Stimulated activated CD8-positive, alpha-beta memory T cell treated with anti-CD3 and anti-CD28 coated beads, Interleukin-15, amount 100 ng/mL, for 48 hours (primary cell): ENCODE measurements at regions not wholly inside any gene's neighbourhood (a gene's known extent, or its start where the extent isn't known, plus 50 kb on each side); places are given as distances from the start of the nearest gene placed in this dataset.
"Not testable (repeated sequence)": the region's sequence is repeated elsewhere in the genome, so short reads cannot be mapped to it uniquely, and the experiment has no call there.

ENCODE experiments used
- DNase-seq, 2 donors: peaks; one replicate each; pipeline ENCODE4 v3.0.0-alpha.2; 2020; ENCODE audit warnings: low read depth in 2 of 2

DNA sequence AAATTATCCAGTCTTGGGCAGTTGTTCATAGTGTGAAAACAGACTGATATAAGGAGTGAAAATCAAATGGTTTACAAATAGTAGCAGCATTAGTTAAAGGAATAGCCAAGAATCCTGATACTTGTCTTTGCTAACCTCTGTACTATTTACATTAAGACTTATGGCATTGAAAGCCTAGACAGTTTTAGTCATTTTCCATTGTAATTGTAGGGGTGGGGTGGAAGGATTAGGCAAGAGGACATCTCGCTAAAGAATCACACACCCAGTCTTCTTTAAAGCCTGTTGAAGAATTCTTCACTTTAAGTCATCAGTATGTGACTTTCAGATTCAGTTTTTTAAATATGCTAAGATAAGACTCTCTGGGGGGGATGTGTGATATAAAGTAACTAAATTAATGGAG lies 207.5 kb upstream of the PHACTR1 start:
- DNase-seq, result no peak

DNA sequence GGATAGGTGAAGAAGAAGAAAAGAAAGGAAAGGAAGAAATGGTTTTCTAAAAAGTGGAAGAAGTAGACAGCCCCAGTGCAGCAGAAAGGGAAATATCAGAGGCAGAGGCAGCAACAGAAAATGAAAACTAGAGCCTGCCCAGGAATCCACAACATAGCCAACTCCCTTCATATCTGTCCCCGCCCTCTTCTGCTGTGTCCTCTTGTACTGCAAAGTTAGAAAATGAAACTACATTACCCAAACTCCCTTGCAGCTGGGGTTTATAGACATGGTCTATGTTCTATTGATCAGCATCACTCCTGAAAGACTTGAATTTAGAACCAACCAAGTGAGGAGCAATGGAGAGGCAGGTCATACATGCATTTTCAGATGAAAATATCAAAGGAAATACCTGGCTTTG lies 200.5 kb upstream of the PHACTR1 start:
- DNase-seq, result no peak

DNA sequence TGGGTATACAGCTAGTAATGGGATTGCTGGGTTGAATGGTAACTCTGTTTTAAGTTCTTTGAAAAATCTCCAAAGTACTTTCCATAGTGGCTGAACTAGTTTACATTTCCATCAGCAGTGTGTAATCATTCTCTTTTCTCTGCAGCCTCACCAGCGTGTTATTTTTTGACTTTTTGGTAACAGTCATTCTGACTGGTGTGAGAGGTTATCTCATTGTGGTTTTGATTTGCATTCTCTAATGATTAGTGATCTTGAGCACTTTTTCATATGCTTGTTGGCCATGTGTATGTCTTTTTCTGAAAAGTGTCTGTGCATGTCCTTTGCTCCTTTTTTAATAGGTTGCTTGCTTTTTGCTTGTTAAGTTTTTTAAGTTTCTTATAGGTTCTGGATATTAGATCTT lies 194.2 kb upstream of the PHACTR1 start:
- DNase-seq, result no peak

DNA sequence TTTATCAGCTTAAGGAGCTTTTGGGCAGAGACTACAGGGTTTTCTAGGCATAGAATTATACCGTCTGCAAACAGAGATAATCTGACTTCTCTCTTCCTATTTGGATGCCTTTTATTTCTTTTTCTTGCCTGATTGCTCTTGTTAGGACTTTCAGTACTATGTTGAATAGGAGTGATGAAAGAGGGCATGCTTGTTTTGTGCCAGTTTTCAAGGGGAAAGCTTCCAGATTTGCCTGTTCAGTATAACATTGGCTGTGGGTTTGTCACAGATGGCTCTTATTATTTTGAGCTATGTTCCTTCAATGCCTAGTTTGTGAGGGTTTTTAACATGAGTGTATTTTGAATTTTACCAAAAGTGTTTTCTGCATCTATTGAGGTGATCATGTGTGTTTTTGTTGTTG lies 192.8 kb upstream of the PHACTR1 start:
- no peak for DNase-seq

DNA sequence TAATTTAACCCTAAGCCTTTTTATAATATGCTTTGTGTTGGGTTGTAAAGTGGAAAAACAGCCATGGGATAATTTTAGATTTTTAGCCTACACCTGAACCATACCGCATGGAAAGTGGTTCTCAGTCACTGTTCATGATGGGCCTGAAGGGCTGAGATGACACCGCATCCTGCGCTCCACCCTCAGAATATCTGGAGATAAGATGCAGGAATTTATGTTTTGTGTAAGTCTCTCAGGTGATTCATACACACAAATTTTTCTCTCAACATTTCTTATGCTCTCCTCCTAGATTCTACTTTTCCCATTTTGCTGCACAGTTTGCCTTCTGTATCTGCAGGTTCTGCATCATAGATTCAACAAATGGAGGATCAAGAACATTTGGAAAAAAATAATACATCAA lies 191.3 kb upstream of the PHACTR1 start:
- no peak for DNase-seq

DNA sequence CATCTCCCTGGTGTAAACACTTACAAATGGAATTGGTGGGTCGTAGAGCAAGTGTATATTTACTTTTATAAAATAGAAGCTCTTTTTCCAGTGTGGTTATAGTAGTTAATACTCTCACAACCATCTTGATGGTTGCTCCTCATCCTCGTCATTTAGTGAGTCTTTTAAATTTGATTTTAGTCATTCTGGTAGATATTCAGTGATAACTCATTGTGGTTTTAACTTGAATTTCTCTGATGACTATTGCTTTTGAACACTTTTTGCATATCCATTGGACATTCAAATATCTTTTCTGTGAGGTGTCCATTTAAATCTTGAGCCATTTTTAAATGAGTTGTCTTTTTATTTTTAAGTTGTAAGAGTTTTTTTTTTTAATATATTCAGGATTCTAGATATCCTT lies 189.2 kb upstream of the PHACTR1 start:
- no peak for DNase-seq

DNA sequence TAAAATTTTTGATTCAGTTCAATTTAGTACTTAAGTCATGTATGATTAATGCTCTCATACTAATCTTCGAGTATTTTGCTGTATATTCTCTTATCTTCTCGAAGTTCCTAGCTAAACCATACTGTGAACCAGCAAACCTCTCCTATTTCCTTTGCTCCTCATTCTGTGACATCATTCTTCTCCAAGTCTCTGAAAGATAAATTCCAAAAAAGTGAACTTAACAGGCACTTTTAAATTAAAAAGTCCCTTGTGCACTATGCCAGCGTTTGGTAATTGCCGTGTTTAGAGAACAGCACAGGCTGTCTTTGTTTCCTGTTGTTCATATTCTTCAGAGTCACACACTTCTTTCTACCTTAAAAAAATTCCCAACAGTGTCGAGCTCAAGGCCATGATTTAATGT lies 188.4 kb upstream of the PHACTR1 start:
- DNase-seq, result no peak

DNA sequence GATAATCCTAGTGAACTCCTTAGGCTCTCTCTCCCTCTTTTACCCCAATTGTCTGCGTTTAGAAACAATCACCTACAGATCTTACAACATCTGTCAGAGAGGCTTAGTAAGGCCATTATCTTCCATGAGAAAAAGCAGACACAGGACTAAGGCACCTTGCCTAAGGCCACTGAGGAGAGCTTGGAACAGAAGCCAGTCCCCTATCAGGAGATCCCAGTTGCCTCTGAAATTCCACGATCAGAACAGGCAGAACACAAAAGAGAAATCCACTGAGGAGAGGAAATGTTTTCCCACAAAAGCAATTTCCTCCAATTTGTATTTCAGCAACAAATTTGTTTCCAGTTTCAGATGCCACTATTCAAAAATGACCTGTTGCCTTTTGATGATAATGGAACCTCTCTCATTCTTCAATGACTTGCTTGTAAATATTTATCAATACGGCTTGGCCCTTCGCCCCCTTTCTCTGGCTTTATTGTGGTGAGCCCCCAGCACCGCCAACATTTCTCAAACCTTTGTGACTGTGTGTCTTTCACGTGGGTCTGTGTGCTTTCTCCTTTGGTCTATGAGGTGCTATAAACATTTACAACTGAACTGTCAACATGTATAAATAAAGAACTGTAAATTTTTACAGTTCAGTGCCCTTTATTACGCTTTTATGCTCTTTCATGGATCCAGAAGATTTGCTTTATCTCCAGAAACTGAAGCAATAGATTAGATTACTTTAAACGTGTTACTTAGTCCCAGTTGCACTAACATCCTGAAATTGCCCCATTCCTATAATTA lies 187.8 kb upstream of the PHACTR1 start:
- DNase-seq, result no peak

DNA sequence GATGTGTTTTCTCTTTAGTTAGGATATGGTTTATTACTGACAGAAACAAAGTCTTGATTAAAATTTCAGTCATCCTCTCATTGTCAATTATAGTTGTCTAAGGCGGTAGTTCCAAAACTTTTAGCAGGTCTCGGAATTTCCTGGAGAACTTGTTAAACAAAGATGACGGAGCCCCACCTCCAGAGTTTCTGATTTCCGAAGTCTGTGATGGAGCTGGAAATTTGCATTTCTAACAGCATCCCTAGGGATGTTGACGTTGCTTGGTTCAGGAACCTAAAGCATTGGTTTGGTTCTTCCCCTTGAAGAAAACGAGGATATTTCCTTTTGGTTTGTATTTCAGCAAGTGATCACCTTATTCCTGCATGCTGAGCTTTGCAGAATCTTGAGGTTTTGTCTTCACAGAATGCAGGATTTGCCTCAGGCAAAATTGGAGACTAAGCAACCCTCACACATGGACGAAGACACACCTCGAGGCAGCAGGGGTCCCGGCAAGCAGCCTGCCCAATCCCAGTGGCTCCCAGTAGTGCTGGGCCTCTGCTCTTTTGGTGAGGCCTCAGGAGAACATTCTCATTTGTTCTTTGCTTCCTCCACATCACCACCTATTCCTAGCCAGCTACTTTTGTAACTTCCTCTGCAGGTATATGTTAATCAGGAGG lies 187.1 kb upstream of the PHACTR1 start:
- no peak for DNase-seq

DNA sequence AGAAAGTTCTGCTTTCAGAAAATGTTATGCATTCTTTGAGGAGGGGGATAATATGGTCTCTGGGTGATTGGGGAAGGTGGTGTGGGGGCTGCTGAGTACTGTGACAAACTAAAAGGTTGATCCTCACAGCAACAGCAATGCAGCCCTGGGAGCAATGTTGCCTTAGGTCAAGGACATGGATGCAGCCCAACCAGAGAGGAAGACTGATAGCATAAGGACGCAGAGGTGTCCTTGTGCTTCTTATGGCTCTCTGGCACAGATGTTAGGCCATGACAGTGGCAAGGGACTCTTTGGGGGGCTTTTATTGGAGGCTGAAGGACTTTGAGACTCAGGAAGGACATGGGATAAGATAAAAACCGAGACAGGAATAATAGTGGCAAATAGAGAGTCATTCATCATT lies 186.2 kb upstream of the PHACTR1 start:
- DNase-seq, result no peak

DNA sequence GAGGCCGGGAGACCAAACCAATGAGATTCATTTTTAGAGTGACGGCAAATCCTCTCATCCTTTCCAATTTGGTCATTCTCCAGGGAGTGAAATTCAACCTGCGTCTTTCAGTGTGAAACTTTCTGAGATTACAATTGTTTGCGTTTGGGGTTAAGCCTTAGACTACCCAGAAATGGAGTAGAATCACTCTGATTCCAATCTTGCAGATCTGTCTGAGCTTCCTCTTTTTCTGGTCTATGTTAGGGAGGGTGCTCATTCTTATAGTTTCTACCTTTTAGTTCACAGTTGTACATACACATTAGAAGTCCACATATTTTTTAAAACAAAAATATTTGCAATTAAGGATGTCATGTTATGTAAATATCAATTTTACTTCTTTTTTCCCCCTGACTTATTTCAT lies 183.0 kb upstream of the PHACTR1 start:
- no peak for DNase-seq

DNA sequence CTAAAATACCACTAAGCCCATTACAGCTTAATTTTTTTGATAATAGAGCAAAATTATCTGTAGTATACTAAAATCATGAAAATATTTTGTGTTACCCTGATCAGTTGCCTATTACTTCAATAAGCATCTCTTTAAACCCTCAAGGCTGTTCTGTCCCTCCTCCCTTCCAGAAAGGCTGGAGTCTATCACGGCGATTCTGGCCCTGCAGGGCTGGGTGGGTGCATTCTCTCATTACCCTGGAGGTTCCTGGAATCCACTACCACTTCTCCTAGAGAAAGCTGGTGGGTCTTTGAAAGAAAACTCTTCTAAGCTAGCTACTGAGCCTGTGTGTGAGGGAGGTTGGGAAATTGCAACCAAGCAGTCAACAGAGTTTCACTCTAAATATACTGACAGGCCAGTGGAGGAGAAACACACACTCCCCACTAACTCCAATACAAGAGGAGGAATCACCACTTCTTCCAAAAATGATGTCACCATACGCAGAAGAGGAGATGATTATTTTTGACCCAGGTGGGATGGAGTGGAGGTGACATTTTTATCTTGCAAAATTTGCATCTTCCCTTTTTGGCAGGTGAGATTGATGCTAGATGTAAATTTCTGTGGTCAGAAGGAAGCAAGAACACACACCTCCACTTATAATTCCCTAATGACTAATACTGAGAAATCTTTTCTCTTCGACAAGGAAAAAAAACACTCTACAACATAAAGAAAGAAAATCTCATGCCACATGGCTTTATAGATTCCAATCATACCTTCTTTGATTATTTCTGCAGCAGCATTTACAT lies 182.3 kb upstream of the PHACTR1 start:
- no peak for DNase-seq

DNA sequence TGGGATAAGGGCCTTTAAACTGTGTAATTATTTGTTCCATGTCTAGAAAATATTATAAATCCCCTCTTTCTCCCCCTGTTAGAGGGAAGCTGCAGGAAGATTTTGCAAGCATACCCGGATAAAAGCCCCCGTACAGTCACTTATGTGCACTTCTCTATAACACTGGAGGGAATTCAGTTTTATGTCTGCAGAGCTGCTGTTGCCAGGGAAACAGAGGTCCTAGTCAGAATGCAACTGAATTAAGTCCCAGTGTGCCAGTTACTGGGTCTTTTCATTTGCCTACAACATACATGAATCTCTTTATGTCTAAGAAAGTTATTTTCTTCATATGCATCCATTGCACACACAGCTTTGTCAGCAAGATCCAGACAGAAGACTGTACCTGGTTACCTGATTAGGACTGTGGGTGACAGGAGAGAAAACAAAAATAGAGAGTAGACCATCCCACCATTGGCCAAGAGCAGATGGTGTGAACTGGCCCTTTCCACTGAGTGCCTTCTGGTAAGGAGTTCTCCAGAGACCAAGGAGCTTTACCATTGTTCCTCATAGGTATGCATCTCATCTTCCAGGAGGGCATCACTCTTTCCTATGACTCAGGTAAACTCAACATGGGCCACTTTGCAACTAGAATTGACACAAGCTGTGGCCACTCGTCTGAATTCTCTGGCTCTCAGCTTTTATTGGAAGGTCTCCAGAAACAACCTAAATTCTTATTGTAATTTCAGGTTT lies 180.8 kb upstream of the PHACTR1 start:
- DNase-seq, result no peak

DNA sequence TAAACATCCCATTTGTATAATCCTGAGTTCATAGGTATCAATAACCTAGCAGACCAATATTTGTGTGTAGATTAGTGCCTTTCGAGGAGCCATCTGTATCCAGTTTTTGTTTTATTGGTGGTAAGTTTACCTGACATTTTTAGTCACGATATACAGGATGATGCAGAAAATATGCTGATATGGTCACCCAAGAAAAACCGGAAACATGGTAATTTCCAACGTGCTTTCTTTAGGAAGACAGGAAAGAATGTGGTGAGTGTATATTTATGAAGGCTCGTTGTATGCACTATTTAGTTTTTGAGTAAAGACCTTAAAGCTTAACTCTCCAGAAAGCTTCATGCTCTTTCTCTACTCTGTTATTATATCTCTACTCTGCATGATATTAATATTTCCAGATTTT lies 180.2 kb upstream of the PHACTR1 start:
- DNase-seq, result no peak

DNA sequence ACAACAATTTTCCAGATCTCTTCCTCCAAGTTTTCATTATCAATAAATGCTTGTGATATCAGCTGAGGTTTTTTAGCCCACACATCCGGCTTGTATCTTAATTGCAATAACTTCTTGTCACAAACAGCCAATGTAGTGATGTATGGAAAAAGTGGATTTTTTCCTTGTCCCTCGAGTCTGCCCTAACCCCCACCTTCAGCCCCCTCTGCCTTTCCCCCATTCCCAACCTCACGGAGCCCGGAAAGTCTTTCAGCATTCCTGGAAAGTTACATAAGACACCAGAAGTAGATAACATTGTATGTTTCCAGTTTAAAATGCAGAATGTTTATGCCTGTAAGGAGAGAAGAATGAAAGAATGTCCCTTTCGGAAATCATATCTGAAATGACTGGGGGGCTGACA lies 179.2 kb upstream of the PHACTR1 start:
- DNase-seq, result no peak

DNA sequence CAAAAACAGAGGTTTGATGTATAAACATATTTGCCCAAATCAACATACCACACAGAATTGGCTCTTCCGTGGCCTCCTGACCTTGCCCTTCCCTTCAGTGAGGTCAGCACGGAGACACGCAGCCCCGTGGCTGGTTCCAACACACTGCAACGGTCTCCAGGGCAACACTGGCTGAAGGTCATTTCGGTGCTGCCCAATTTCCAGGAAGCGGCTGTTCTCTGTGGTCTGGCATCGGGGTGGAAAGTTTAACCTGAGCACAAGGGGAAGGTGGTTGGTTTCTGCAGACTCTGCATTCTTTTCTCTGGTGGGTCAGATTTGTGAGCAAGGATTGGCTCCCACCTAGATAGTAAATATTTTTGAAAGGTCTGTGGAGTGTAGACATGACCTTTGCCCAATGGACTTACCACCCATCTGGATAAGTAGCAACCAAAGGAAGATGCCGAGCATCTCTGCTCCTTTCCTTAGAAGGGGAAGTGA lies 177.6 kb upstream of the PHACTR1 start:
- no peak for DNase-seq

DNA sequence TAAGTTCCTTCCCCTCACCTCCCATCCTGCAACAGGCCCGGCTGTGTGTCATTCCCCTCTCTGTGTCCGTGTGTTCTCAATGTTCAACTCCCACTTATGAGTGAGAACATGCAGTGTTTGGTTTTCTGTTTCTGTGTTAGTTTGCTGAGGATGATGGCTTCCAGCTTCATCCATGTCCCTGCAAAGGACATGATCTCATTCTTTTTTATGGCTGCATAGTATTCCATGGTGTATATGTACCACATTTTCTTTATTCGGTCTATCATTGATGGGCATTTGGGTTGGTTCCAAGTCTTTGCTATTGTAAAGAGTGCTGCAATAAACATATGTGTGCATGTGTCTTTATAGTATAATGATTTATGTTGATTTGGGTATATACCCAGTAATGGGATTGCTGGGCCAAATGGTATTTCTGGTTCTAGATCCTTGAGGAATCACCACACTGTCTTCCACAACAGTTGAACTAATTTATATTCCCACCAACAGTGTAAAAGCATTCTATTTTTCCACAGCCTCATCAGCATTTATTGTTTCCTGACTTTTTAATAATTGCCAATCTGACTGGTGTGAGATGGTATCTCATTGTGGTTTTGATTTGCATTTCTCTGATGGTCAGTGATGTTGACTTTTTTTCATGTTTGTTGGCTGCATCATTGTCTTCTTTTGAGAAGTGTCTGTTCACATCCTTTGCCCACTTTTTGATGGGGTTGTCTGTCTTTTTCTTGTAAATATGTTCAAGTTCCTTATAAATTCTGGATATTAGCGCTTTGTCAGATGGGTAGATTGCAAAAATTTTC lies 174.1 kb upstream of the PHACTR1 start:
- DNase-seq, result not testable (repeated sequence)

DNA sequence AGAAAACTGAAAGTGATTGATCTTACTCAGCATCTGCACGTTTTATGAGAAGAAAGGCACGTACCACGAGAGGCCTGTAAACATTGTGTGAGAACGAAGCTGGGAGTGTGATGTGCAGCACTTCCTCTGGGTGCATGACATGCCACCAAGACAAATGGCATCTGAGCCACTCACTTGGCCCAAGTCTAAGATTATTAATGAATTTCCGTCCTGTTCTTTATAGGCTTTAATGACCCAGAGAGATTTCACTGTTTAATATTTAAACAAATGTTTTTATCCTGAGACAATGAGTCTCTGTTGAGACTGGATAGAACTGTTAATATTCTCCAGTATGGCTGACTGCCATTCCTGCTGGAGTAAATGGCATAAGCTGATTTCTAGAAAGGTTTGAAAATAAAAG lies 172.6 kb upstream of the PHACTR1 start:
- no peak for DNase-seq

DNA sequence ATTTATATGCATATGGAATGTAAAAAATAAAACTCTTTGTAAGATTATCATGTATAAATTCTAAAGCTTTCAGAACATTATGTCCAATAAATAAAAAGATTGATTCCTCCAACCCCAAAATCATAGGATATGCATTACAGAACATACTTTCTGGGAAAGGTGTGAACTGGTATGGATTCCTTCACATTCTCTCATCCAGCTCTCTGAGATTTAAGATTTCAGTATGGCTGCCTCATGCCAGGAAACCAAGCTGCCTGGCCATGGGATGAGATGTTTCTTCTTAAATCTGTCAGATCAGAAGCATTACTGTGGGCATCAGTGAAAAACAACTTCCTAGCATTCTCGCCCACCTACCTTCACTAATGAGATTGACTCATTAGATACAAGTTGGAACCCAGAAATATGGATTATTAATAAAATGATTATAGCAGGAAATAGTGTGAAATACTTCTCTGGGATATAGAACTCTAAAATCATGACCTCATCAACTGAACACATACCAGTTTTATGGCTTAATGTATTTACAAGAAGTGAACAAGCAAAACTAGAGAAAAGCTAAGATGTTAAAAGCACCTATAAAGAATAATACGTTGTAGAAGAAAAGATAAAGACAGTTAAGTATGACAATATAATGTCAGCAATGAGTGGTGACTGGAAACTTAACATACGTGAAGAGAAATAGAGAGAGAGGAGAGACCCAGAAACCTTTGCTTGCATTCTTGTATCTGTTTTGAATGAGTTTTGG lies 171.6 kb upstream of the PHACTR1 start:
- no peak for DNase-seq

DNA sequence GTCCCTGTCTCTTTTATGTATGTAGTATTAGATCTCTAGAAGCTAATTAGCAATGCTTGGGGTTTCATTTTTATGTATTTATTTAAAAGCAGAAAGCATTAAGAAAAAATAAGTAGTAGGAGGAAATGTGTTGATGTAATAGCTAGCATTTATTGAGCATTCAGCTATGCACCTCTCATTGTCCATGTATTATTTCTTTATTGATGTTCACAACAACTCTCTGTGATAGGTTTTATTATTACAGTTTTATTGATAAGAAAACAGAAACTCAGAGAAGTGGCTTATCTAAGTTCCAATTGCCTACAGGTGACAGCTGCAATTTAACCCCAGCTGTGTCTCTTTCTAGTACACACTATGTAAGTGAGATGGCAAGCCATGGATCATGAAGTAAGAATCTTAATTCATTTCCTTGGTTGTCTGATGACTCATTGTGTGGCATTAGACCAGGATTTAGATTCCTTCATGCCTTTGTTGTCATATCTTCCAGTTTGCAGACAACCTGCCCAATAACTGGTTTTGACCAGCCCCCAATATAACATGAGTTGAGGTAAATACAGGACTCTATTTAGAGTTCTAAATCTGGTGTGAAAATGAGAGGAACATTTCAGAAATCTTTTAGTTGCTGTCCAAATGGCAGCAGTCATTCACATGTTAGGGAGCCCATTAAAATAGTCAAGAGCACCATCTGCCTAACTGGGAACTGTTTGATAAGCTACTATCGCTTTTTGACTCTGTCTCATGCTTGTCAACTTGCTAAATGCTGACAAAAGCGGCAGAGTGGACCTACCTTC lies 170.8 kb upstream of the PHACTR1 start:
- DNase-seq, result no peak
